ENCODE measurements at regions not wholly inside any gene's neighbourhood (a gene's known extent, or its start where the extent isn't known, plus 50 kb on each side); places are given as distances from the start of the nearest gene placed in this dataset.

GRCh38 chr3:17965331-17965730, 222.9 kb upstream of the TBC1D5 start:
- Mint-ChIP-seq H3K36me3 (ENCODE audit: insufficient read depth in 1 of 3, low read depth in 3 of 3) (no peaks in the 10 kb centered on the region), H3K27ac (no peak overlapping the region), H3K4me3 (no peak overlapping the region), H3K27me3 (ENCODE audit: low read depth) (no peaks in the 10 kb centered on the region), H3K9me3 (no peaks in the 10 kb centered on the region), H3K4me1 (peaks cover 9% of the 10 kb centered on the region in 2 experiments)
- no peak overlapping the region for H2BK5ac ChIP-seq (ENCODE audit: insufficient read length, low read length)
- H3K79me1 ChIP-seq (ENCODE audit: insufficient read depth, low read depth, low read length, poor library complexity, severe bottlenecking): peaks cover 2% of the 10 kb centered on the region
- H3K9me3 ChIP-seq (ENCODE audit: control insufficient read depth, low read depth, low read length): no peaks in the 10 kb centered on the region
- H3K4ac ChIP-seq (ENCODE audit: low read depth, low read length): no peak overlapping the region
- H4K20me1 ChIP-seq (ENCODE audit: control insufficient read depth, insufficient read depth, insufficient read length): no peaks in the 10 kb centered on the region
- no peak overlapping the region for H4K8ac ChIP-seq (replicated peaks; ENCODE audit: insufficient read length, low read depth, low read length)
- no peak overlapping the region for H3K4me2 ChIP-seq (ENCODE audit: insufficient read depth, insufficient read length, low read length)
- H3K23ac ChIP-seq (ENCODE audit: insufficient read length, low read depth, low read length): no peak overlapping the region
- H3K4me1 ChIP-seq (ENCODE audit: insufficient read depth, low read length): no peaks in the 10 kb centered on the region
- no peak for DNase-seq
- no peak overlapping the region for H4K5ac ChIP-seq (ENCODE audit: insufficient read length, low read depth, low read length)
- no peak overlapping the region for H4K91ac ChIP-seq (ENCODE audit: insufficient read length, low read depth, low read length)
- H2BK20ac ChIP-seq (ENCODE audit: low read depth, low read length, poor library complexity, severe bottlenecking): no peak overlapping the region
- no peak overlapping the region for H2AK5ac ChIP-seq (ENCODE audit: insufficient read length, low read length)
- no peaks in the 10 kb centered on the region for H3K27me3 ChIP-seq (ENCODE audit: insufficient read depth, low read length)
- no peak overlapping the region for H2BK12ac ChIP-seq (ENCODE audit: insufficient read length, low read depth, low read length)
- H3T11ph ChIP-seq (ENCODE audit: low read length): no peak overlapping the region
- H2AFZ ChIP-seq (ENCODE audit: low read length): no peak overlapping the region
- H3K79me2 ChIP-seq (ENCODE audit: insufficient read depth, low read length): no peaks in the 10 kb centered on the region; the same call in 1 of the 2 replicates
- no peak overlapping the region for H3K18ac ChIP-seq (ENCODE audit: insufficient read length, low read depth, low read length)
- no CpG with 5 or more reads among the region's 1 CpG for WGBS (ENCODE audit: extremely low coverage, insufficient read length, low lambda C conversion rate)
- H2BK120ac ChIP-seq (ENCODE audit: low read depth, low read length, poor library complexity, severe bottlenecking): no peak overlapping the region
- H3K27ac ChIP-seq (ENCODE audit: insufficient read length, low read depth, low read length): no peak overlapping the region
- H3K23me2 ChIP-seq (ENCODE audit: insufficient read length, low read depth, low read length, poor library complexity, severe bottlenecking): no peaks in the 10 kb centered on the region
- H3K14ac ChIP-seq (ENCODE audit: insufficient read depth, low read length): no peak overlapping the region
- no peak overlapping the region for H3K56ac ChIP-seq (ENCODE audit: insufficient read length, low read depth, low read length)
- H3K9ac ChIP-seq (ENCODE audit: extremely low read depth, insufficient read length, low read length): no peak overlapping the region
- TF ChIP-seq CTCF (conservative IDR thresholded peaks at IDR 0.05): no peak
- no peak overlapping the region for H2BK15ac ChIP-seq (ENCODE audit: low read depth, low read length)
